ENCODE measurements at regions not wholly inside any gene's neighbourhood (a gene's known extent, or its start where the extent isn't known, plus 50 kb on each side); places are given as distances from the start of the nearest gene placed in this dataset.

GRCh38 chr5:32953694-32954093, 242.6 kb downstream of the NPR3 start:
- H3K27ac ChIP-seq, result no peak overlapping the region
- no peaks in the 10 kb centered on the region for H3K36me3 ChIP-seq (ENCODE audit: insufficient read depth in 1 of 2, low read depth in 1 of 2)
- no peak overlapping the region for H3K4me3 ChIP-seq
- TF ChIP-seq CTCF (IDR thresholded peaks at IDR 0.05), result no peak
- H3K27me3 ChIP-seq (ENCODE audit: insufficient read depth in 3 of 3, low read length in 2 of 3), result no peaks in the 10 kb centered on the region
- 46 to 56% (median 51%) methylated on average over 1 of the region's 1 CpG for WGBS, 3 donors
- no peaks in the 10 kb centered on the region for H3K9me3 ChIP-seq
- no peaks in the 10 kb centered on the region for H3K4me1 ChIP-seq
- no peak for ATAC-seq
- intact Hi-C loops (cut with DNase I), result no loop called here
- no peak for DNase-seq

GRCh38 chr5:32955814-32956213, 244.7 kb downstream of the NPR3 start:
- Histone ChIP-seq H3K9me3 (no peaks in the 10 kb centered on the region), H3K27ac (no peak overlapping the region), H3K4me3 (no peak overlapping the region), H3K36me3 (ENCODE audit: insufficient read depth in 1 of 2, low read depth in 1 of 2) (no peaks in the 10 kb centered on the region), H3K27me3 (ENCODE audit: insufficient read depth in 3 of 3, low read length in 2 of 3) (no peaks in the 10 kb centered on the region), H3K4me1 (no peaks in the 10 kb centered on the region)
- TF ChIP-seq CTCF (IDR thresholded peaks at IDR 0.05), result no peak
- 69 to 78% (median 70%) methylated on average over 1 of the region's 1 CpG for WGBS, 3 donors
- DNase-seq (no peak), ATAC-seq (no peak)
- intact Hi-C loops (cut with DNase I), result no loop called here

- ATAC-seq (no peak), DNase-seq (no peak)
- H3K36me3 ChIP-seq (ENCODE audit: insufficient read depth in 1 of 2, low read depth in 1 of 2), result no peaks in the 10 kb centered on the region
- H3K27me3 ChIP-seq (ENCODE audit: insufficient read depth in 3 of 3, low read length in 2 of 3), result no peaks in the 10 kb centered on the region
- no peak overlapping the region for H3K27ac ChIP-seq
- TF ChIP-seq CTCF (IDR thresholded peaks at IDR 0.05), result no peak
- intact Hi-C loops (cut with DNase I), result no loop called here
- H3K4me3 ChIP-seq, result no peak overlapping the region
- no peaks in the 10 kb centered on the region for H3K9me3 ChIP-seq
- H3K4me1 ChIP-seq, result no peaks in the 10 kb centered on the region
- 48 to 63% (median 62%) methylated on average over 2 of the region's 2 CpGs for WGBS, 3 donors
Measured at GRCh38 chr5:32960340-32961058, 249.4 kb downstream of the NPR3 start.

GRCh38 chr5:32961059-32961415, 249.9 kb downstream of the NPR3 start:
- H3K9me3 ChIP-seq, result no peaks in the 10 kb centered on the region
- whole genome bisulfite sequencing, 3 donors, result 76 to 87% (median 87%) methylated on average over 1 of the region's 1 CpG
- ATAC-seq, result no peak

More at GRCh38 chr5:32961059-32961415, 249.9 kb downstream of the NPR3 start:
- H3K4me1 ChIP-seq, result no peaks in the 10 kb centered on the region
- TF ChIP-seq CTCF (IDR thresholded peaks at IDR 0.05), result no peak
- intact Hi-C loops (cut with DNase I), result no loop called here
- H3K36me3 ChIP-seq (ENCODE audit: insufficient read depth in 1 of 2, low read depth in 1 of 2), result no peaks in the 10 kb centered on the region
- H3K4me3 ChIP-seq, result no peak overlapping the region
- no peak overlapping the region for H3K27ac ChIP-seq
- no peak for DNase-seq
- H3K27me3 ChIP-seq (ENCODE audit: insufficient read depth in 3 of 3, low read length in 2 of 3), result no peaks in the 10 kb centered on the region
